ENCODE measurements at regions not wholly inside any gene's neighbourhood (a gene's known extent, or its start where the extent isn't known, plus 50 kb on each side); places are given as distances from the start of the nearest gene placed in this dataset.

GRCh38 chr22:49601614-49602321, 225.9 kb downstream of the BRD1 start:
- POLR2A ChIA-PET = no interaction called here
- Histone ChIP-seq H3K4me1 (ENCODE audit: control insufficient read depth, insufficient read depth, low read length) (no peaks in the 10 kb centered on the region), H3K27ac (ENCODE audit: extremely low read depth, low read depth, low read length) (no peak overlapping the region), H3K4me3 (ENCODE audit: low read depth, low read length) (no peak overlapping the region), H3K36me3 (ENCODE audit: control insufficient read depth in 2 of 2, insufficient read depth in 1 of 2, low read length in 2 of 2) (no peaks in the 10 kb centered on the region), H3K9me3 (ENCODE audit: control insufficient read depth, insufficient read depth, low read depth, low read length) (no peaks in the 10 kb centered on the region)
- TF ChIP-seq ZNF785 (tag by site-specific recombination; IDR thresholded peaks at IDR 0.05) = no peak
- no peak for TF ChIP-seq ZNF518A (tag by site-specific recombination; conservative IDR thresholded peaks at IDR 0.05; ENCODE audit: low read depth)
- no peak for TF ChIP-seq ZNF416 (tag by site-specific recombination; IDR thresholded peaks at IDR 0.05)
- no peak for TF ChIP-seq ZBTB11 (tag by site-specific recombination; conservative IDR thresholded peaks at IDR 0.05; ENCODE audit: low read depth)
- TF ChIP-seq ZNF549 (tag by site-specific recombination; IDR thresholded peaks at IDR 0.05) = no peak
- no peak for TF ChIP-seq KLF17 (tag by site-specific recombination; IDR thresholded peaks at IDR 0.05)
- no peak for TF ChIP-seq ZNF266 (tag by site-specific recombination; IDR thresholded peaks at IDR 0.05; ENCODE audit: low read depth)
- TF ChIP-seq ZNF768 (tag by site-specific recombination; IDR thresholded peaks at IDR 0.05) = no peak
- TF ChIP-seq ZBTB20 (tag by site-specific recombination; IDR thresholded peaks at IDR 0.05) = no peak
- TF ChIP-seq GLI4 (tag by site-specific recombination; IDR thresholded peaks at IDR 0.05) = no peak
- TF ChIP-seq PRDM6 (tag by site-specific recombination; IDR thresholded peaks at IDR 0.05) = no peak
- TF ChIP-seq ZNF24 (tag by site-specific recombination; IDR thresholded peaks at IDR 0.05) = no peak
- TF ChIP-seq MZF1 (tag by site-specific recombination; IDR thresholded peaks at IDR 0.05; ENCODE audit: borderline replicate concordance) = no peak
- TF ChIP-seq ZNF529 (tag by site-specific recombination; IDR thresholded peaks at IDR 0.05; ENCODE audit: insufficient replicate concordance) = no peak
- no peak for TF ChIP-seq TSHZ1 (tag by site-specific recombination; IDR thresholded peaks at IDR 0.05; ENCODE audit: borderline replicate concordance)
- no peak for TF ChIP-seq ZNF610 (tag by site-specific recombination; IDR thresholded peaks at IDR 0.05; ENCODE audit: borderline replicate concordance)
- TF ChIP-seq GFI1B (tag by site-specific recombination; IDR thresholded peaks at IDR 0.05) = no peak
- CTCF ChIA-PET = interaction anchor here (1.0 kb wide), 1 partner anchor 31 kb away, joined by 3 read pairs; no protein-coding TSS in a partner anchor
